ENCODE measurements at regions not wholly inside any gene's neighbourhood (a gene's known extent, or its start where the extent isn't known, plus 50 kb on each side); places are given as distances from the start of the nearest gene placed in this dataset.

DNA sequence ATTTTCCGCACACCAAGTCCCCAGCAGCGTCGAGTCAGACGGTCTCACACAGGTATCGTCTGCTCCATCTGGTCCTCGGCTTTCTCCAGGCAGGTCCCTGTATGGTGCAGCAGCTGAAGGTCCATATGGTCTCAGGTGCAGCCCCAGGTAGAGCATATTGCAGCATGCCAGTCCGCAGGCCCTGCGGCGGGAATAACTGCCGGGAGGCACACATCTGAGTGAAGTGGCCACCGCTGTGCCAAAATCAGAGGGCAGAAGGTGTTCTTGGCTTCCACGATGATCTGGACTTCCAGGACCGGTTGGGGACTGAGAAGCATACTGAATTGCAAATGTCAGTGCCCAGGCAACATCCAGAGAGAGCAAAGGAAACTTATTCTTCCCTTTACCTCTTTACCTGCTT is 320.3 kb downstream of the RNF144A start:
- H3K27me3 ChIP-seq (ENCODE audit: insufficient read depth, low read length): 0 out of 2 replicates have a peak, but pooled peaks cover 14% of the 10 kb centered on the region
- H3K9me3 ChIP-seq (ENCODE audit: control insufficient read depth in 1 of 2, insufficient read depth in 1 of 2, low read depth in 1 of 2, low read length in 2 of 2): no peaks in the 10 kb centered on the region

DNA sequence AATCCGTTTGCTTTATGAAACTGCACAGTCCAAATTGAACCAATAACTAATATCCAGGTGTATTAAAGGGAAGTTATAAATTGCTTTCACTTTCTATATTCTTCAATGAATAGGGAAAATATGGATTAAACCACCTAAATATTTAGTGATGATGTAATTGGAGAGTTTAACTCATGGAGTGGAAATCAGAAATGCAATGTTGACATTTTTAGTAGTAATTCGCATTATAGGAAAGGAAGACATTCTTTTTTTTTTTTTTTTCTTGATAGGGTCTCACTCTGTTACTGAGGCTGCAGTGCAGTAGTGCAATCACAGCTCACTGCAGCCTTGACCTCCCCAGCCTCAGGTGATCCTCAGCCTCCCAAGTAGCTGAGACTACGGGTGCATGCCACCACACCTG is 321.9 kb downstream of the RNF144A start:
- H3K4me1 ChIP-seq (ENCODE audit: control insufficient read depth in 1 of 2, insufficient read depth in 2 of 2, low read length in 2 of 2): no peaks in the 10 kb centered on the region
- H3K9me2 ChIP-seq (ENCODE audit: insufficient read depth): no peaks in the 10 kb centered on the region
- ChIA-PET RAD21 (ENCODE audit: low non-redundant PET in 1 of 2, low total read pairs in 2 of 2, uncharacterized antibody in 2 of 2, unreplicated experiment in 2 of 2) (no interaction called here), POLR2A (no interaction called here), CTCF (no interaction called here)
- H3K9ac ChIP-seq (ENCODE audit: low read length): no peak overlapping the region
- H3K27me3 ChIP-seq (ENCODE audit: insufficient read depth, low read length): 0 out of 2 replicates have a peak, but pooled peaks cover 15% of the 10 kb centered on the region
- H4K20me1 ChIP-seq (ENCODE audit: insufficient read depth): no peaks in the 10 kb centered on the region
- H3K4me2 ChIP-seq (ENCODE audit: low read length): no peak overlapping the region
- TF ChIP-seq CEBPB (IDR thresholded peaks at IDR 0.05; ENCODE audit: low read depth) (no peak), YY1 (IDR thresholded peaks at IDR 0.05; ENCODE audit: extremely low read depth, insufficient replicate concordance, low read depth, low read length) (no peak), SP1 (IDR thresholded peaks at IDR 0.05; ENCODE audit: low read depth) (no peak), EZH2 (IDR thresholded peaks at IDR 0.05) (no peak), ZNF274 (IDR thresholded peaks at IDR 0.05; ENCODE audit: low read depth, low read length) (no peak), ZFX (IDR thresholded peaks at IDR 0.05) (no peak), EZH2phosphoT487 (IDR thresholded peaks at IDR 0.05; ENCODE audit: borderline replicate concordance) (no peak)
- TF ChIP-seq, protein P1, sequence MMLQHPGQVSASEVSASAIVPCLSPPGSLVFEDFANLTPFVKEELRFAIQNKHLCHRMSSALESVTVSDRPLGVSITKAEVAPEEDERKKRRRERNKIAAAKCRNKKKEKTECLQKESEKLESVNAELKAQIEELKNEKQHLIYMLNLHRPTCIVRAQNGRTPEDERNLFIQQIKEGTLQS (IDR thresholded peaks at IDR 0.05): no peak
- no peak for DNase-seq (ENCODE audit: low read depth, low spot score)
- no TSS peak for BruUV-seq (replicated peaks)
- H3K27ac ChIP-seq (ENCODE audit: low read depth, low read length): no peak overlapping the region
- no peak for ATAC-seq
- no peaks in the 10 kb centered on the region for H3K9me3 ChIP-seq (ENCODE audit: control insufficient read depth in 1 of 2, insufficient read depth in 1 of 2, low read depth in 1 of 2, low read length in 2 of 2)
- no peak overlapping the region for H3K4me3 ChIP-seq (replicated peaks in 1 of 2; ENCODE audit: low read depth in 1 of 2, low read length in 2 of 2)
- H3K79me2 ChIP-seq (ENCODE audit: insufficient read depth, low read length): no peaks in the 10 kb centered on the region
- H3K36me3 ChIP-seq (ENCODE audit: control insufficient read depth in 1 of 2, insufficient read depth in 2 of 2, low read length in 2 of 2): no peaks in the 10 kb centered on the region
- no peak overlapping the region for H2AFZ ChIP-seq (ENCODE audit: low read depth, low read length, poor library complexity, severe bottlenecking)
- intact Hi-C loops (cut with micrococcal nuclease): no loop called here

More for the DNA sequence above, 320.3 kb downstream of the RNF144A start:
- no peak overlapping the region for H3K4me2 ChIP-seq (ENCODE audit: low read length)
- no peak for ATAC-seq
- H4K20me1 ChIP-seq (ENCODE audit: insufficient read depth): no peaks in the 10 kb centered on the region
- BruUV-seq (replicated peaks): no TSS peak
- intact Hi-C loops (cut with micrococcal nuclease): no loop called here
- DNase-seq (ENCODE audit: low read depth, low spot score): no peak
- RAD21 ChIA-PET (ENCODE audit: low non-redundant PET in 1 of 2, low total read pairs in 2 of 2, uncharacterized antibody in 2 of 2, unreplicated experiment in 2 of 2): no interaction called here
- no peak overlapping the region for H3K4me3 ChIP-seq (replicated peaks in 1 of 2; ENCODE audit: low read depth in 1 of 2, low read length in 2 of 2)
- H3K9ac ChIP-seq (ENCODE audit: low read length): no peak overlapping the region
- TF ChIP-seq CBX3 (IDR thresholded peaks at IDR 0.05; ENCODE audit: low read depth) (no peak), FOSL1 (IDR thresholded peaks at IDR 0.05; ENCODE audit: low read depth) (no peak), JUND (IDR thresholded peaks at IDR 0.05) (no peak), EZH2 (IDR thresholded peaks at IDR 0.05) (no peak), EGR1 (IDR thresholded peaks at IDR 0.05; ENCODE audit: low read depth) (no peak), ZFX (IDR thresholded peaks at IDR 0.05) (no peak), POLR2AphosphoS5 (IDR thresholded peaks at IDR 0.05; ENCODE audit: low read depth, low read length) (no peak), SP1 (IDR thresholded peaks at IDR 0.05; ENCODE audit: low read depth) (no peak), SRF (IDR thresholded peaks at IDR 0.05; ENCODE audit: low read depth) (no peak)
- no peak overlapping the region for H2AFZ ChIP-seq (ENCODE audit: low read depth, low read length, poor library complexity, severe bottlenecking)
- POLR2A ChIA-PET: no interaction called here
- CTCF ChIA-PET: no interaction called here
- no peaks in the 10 kb centered on the region for H3K36me3 ChIP-seq (ENCODE audit: control insufficient read depth in 1 of 2, insufficient read depth in 2 of 2, low read length in 2 of 2)
- H3K27ac ChIP-seq (ENCODE audit: low read depth, low read length): no peak overlapping the region
- no peaks in the 10 kb centered on the region for H3K79me2 ChIP-seq (ENCODE audit: insufficient read depth, low read length)
- no peaks in the 10 kb centered on the region for H3K9me2 ChIP-seq (ENCODE audit: insufficient read depth)
- H3K4me1 ChIP-seq (ENCODE audit: control insufficient read depth in 1 of 2, insufficient read depth in 2 of 2, low read length in 2 of 2): no peaks in the 10 kb centered on the region
